ENCODE measurements at regions not wholly inside any gene's neighbourhood (a gene's known extent, or its start where the extent isn't known, plus 50 kb on each side); places are given as distances from the start of the nearest gene placed in this dataset.

GRCh38 chr3:118400086-118400485 lies 634.6 kb downstream of the IGSF11 start:
- DNase-seq (ENCODE audit: insufficient read length, low spot score), result no peak
- no peak for FAIRE-seq

DNA sequence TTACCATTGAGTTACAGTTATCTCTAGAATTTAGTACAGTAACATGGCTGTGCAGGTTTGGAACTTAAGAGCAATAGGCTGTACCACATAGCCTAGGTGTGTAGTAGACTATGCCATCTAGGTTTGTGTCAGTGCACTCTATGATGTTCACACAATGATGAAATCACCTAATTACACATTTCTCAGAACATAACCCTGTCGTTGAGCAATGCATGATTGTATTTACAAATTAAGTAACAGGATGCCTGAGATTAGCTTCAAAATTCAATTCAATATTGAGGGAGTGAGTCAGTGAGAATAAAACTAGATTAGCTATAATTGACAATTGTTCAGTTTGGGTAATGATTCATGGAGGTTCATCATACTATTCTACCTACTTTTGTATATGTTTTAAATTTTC lies 633.8 kb downstream of the IGSF11 start:
- FAIRE-seq, result no peak

DNA sequence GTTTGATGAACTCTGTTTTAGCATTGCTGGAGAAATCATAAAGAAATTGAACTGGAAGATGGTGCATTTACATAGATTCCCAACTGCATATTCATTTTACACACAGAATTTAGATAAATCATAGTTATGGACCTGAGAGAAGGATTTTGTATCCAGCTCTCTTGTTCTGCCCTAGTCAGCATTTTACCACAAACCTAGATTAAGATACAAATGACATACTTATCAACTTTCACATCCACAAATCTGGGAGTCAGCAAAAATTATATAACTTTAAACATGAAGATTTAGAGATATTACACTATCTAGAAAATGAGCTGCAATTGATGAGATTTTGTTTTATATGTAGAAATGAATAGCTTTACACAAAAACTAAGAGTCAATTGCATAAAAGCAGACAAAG lies 632.8 kb downstream of the IGSF11 start:
- FAIRE-seq (no peak), DNase-seq (ENCODE audit: insufficient read length, low spot score) (no peak)

More for the DNA sequence above, 633.8 kb downstream of the IGSF11 start:
- no peak for DNase-seq (ENCODE audit: insufficient read length, low spot score)

DNA sequence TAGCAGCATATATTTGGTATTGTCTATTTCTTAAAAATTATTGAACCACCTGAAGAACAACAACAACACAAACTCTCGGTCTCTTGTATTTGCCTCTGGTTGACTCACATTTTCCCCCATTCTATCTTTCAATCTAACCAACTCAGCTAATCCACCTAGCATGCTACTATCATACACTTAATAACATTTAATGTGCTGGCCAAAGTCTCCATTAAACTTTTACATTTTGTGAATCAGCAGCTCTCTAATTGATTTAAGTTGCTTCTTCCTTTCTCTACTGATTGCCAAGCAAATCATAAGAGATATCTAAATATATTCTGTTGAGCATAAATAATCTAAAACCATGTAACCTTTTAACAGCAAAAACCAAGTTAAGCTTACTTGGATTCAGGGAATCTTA lies 631.7 kb downstream of the IGSF11 start:
- no peak for DNase-seq (ENCODE audit: insufficient read length, low spot score)
- no peak for FAIRE-seq

GRCh38 chr3:118406562-118406961 lies 628.1 kb downstream of the IGSF11 start:
- FAIRE-seq (no peak), DNase-seq (ENCODE audit: insufficient read length, low spot score) (no peak)

DNA sequence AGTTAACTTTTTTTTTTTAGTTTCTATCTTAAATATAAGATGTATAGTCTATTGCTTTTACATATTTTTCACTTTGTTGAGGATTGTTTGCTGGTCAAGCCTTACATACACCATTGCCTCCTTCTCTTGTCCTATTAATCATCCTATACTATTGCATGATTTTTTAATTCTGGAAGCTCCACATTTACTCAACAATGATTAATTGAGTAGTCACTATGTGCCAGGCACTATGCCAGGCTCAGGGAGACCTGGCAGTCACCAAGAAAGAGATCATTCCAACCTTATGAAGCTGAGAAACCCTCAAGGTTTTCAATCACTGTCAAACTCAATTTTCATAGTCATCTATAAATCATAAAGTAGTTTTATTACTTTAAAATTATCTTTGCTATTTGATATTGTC lies 626.2 kb downstream of the IGSF11 start:
- no peak for FAIRE-seq
- DNase-seq (ENCODE audit: insufficient read length, low spot score), result no peak

DNA sequence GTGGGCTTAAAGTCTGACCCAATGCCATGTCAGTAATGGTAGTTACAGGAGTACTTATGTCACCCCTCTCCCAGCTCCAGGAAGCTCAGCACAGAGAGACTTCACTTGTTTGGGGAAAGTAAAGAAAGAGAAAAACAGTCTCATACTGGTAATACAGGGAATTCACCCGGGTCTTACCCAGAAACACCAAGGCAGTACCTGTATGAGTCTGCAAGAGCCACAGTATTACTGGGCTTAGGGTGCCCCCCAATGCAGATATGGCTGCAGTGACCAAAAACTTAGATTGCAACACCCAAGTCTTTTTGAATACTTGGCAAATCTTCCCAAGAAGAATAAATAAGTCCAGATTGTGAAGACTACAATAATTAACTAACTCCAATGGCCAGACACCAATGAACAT lies 622.1 kb downstream of the IGSF11 start:
- no peak for DNase-seq (ENCODE audit: insufficient read length, low spot score)
- FAIRE-seq, result no peak

- no peak for DNase-seq (ENCODE audit: insufficient read length, low spot score)
- FAIRE-seq, result no peak
Observed at GRCh38 chr3:118425272-118425837, 609.3 kb downstream of the IGSF11 start.

GRCh38 chr3:118433825-118434224 lies 600.8 kb downstream of the IGSF11 start:
- no peak for FAIRE-seq

GRCh38 chr3:118435851-118436350 lies 598.7 kb downstream of the IGSF11 start:
- no peak for DNase-seq (ENCODE audit: insufficient read length, low spot score)
- no peak for FAIRE-seq

More at GRCh38 chr3:118433825-118434224, 600.8 kb downstream of the IGSF11 start:
- DNase-seq (ENCODE audit: insufficient read length, low spot score), result no peak

DNA sequence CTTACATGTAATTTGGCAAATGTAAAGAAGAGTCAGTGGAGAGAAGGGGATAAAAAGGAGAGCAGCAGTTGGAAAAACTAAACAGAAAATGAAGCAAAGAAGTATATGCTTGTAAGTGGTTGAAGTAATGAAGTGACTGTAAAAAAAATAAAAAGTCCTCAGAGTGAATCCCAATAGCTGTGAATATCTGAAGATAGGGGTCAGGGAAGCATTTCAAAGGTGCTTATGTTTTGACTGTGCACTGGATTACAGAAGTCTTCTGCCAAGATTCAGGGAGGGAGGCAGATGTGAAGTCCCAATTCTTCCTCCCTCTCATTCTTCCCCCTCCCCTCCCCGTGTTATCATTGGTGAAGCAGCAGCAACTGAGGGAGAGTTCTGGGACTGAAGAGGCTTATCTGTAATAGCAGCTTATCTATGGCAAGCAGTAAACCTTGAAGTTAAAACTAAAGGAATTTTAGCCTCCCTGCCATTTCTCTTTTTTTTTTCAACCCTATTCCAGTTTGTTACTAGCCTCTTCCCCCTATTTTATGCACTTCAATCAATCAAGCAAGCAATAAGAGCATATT lies 597.9 kb downstream of the IGSF11 start:
- DNase-seq (ENCODE audit: insufficient read length, low spot score), result no peak
- no peak for FAIRE-seq

- DNase-seq (ENCODE audit: insufficient read length, low spot score) (no peak), FAIRE-seq (no peak)
Observed at GRCh38 chr3:118445036-118445435, 589.6 kb downstream of the IGSF11 start.

GRCh38 chr3:118447339-118447738 lies 587.3 kb downstream of the IGSF11 start:
- FAIRE-seq (no peak), DNase-seq (ENCODE audit: insufficient read length, low spot score) (no peak)

DNA sequence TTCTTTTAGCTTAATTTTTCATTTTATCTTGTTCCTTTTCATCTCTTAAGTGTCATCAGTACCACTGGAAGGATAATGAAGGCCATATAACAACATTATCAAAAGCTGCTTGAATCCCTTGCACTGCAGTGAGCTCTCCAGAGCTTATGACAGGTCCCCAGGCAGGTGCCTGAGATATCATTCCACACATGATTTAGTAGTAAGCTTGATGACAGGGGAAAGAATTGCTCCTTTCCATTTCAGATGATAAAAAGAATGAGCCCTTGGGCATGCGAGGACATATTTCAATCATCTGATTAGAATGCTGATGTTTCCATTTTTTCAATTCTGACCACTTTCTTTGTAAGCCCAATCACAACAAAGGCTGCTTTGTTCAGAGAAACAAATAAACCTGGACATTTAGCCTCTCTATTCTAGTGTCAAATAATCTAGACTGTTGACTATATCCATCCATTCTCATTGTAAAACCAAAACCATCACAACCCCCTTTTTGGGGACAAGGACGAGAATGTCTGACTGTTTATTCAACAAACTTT lies 567.8 kb downstream of the IGSF11 start:
- no peak for FAIRE-seq
- DNase-seq (ENCODE audit: insufficient read length, low spot score), result no peak

DNA sequence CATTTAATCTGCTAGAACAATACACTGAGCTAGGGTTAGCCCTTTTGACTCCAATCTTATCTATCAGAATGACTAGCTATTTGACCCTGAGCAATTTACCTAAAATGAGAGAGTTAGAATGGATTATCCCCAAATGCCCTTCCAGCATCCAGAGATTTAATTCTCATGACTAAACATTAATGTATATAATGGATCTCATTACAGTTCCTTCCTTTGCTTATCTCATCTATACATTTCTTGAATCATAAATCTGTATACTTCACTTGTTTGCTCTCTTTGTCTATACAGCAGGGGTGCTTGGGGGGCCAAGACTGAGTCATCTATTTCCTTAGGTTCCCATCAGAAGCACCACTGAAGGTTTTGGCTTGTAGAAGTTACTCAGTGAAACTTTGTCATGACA lies 565.8 kb downstream of the IGSF11 start:
- DNase-seq (ENCODE audit: insufficient read length, low spot score) (no peak), FAIRE-seq (no peak)

GRCh38 chr3:118472586-118472985 lies 562.1 kb downstream of the IGSF11 start:
- DNase-seq (ENCODE audit: insufficient read length, low spot score) (no peak), FAIRE-seq (no peak)

GRCh38 chr3:118473343-118473742 lies 561.3 kb downstream of the IGSF11 start:
- FAIRE-seq, result no peak
- no peak for DNase-seq (ENCODE audit: insufficient read length, low spot score)

DNA sequence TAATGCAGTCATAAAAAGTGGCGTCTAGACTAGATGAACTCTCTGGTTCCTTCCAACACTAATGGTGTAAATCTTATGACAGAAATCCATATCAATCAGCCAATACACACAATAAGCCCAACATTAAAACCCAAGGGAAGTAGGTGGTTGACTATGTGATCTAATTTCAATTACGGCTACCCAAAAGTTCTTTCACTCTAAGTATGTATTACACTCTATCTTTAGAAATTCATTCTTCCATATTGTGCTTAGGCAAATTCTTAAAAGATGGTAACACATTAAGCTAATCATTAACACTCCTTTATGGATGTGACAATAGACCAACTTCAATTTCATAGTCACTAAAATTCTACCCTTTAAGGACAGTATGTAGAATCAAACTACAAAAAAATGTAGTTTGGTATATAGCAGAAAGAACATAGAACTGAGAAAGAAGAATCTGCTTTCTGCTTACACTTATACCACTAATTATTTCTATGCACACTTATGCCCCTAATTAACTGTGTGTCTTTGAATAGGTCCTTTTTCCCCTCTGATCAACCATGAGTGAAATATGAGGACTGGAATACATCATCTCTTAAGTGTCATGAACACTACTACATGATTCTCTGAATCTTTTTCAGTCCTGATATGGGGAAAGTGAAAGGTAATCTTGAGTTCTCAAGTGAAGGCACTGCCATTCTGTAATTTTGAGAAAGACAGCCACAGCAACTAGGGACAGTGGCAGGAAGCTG lies 557.6 kb downstream of the IGSF11 start:
- DNase-seq (ENCODE audit: insufficient read length, low spot score) (no peak), FAIRE-seq (no peak)

GRCh38 chr3:118477768-118478167 lies 556.9 kb downstream of the IGSF11 start:
- DNase-seq (ENCODE audit: insufficient read length, low spot score) (no peak), FAIRE-seq (no peak)

GRCh38 chr3:118478706-118479276 lies 555.9 kb downstream of the IGSF11 start:
- no peak for DNase-seq (ENCODE audit: insufficient read length, low spot score)
- no peak for FAIRE-seq

- DNase-seq (ENCODE audit: insufficient read length, low spot score) (no peak), FAIRE-seq (no peak)
Observed at GRCh38 chr3:118479376-118479775, 555.3 kb downstream of the IGSF11 start.
